ENCODE measurements at regions not wholly inside any gene's neighbourhood (a gene's known extent, or its start where the extent isn't known, plus 50 kb on each side); places are given as distances from the start of the nearest gene placed in this dataset.

- Histone ChIP-seq H3K4me1 (ENCODE audit: insufficient read depth, low read length) (no peaks in the 10 kb centered on the region), H4K20me1 (ENCODE audit: insufficient read depth, low read length) (no peaks in the 10 kb centered on the region), H2AFZ (ENCODE audit: low read length) (no peak overlapping the region), H3K27ac (ENCODE audit: extremely low read length, insufficient read depth, low read length) (no peak overlapping the region), H3K9ac (ENCODE audit: insufficient read depth, low read depth, low read length) (no peak overlapping the region), H3K9me3 (ENCODE audit: low read length) (no peaks in the 10 kb centered on the region), H3K79me2 (ENCODE audit: insufficient read depth, low read length) (no peaks in the 10 kb centered on the region), H3K4me3 (replicated peaks in 1 of 3; ENCODE audit: insufficient read depth in 1 of 3, low read depth in 2 of 3, low read length in 3 of 3) (no peak overlapping the region), H3K4me2 (ENCODE audit: low read depth, low read length) (no peak overlapping the region), H3K27me3 (ENCODE audit: control insufficient read depth in 1 of 2, insufficient read depth in 2 of 2, low read length in 2 of 2) (no peaks in the 10 kb centered on the region), H3K36me3 (replicated peaks in 1 of 2; ENCODE audit: control insufficient read depth in 1 of 2, insufficient read depth in 2 of 2, low read length in 2 of 2) (no peaks in the 10 kb centered on the region)
- BruUV-seq (replicated peaks), result no TSS peak
- ChIA-PET CTCF (ENCODE audit: low intra/inter-chr PET ratio, low total read pairs) (no interaction called here), POLR2A (no interaction called here)
- WGBS (ENCODE audit: low lambda C conversion rate), result 44% methylated on average over 5 of the region's 5 CpGs
- intact Hi-C loops (cut with micrococcal nuclease; ENCODE audit: unreplicated experiment) (no loop called here), in situ Hi-C loops (cut with HindIII; ENCODE audit: extremely low pct_ligation_motif_present, low pct_unique_long_range_greater_than_20kb) (no loop called here)
- FAIRE-seq, result no peak
- no peak for ATAC-seq
- no peak for TF ChIP-seq PAWR (CRISPR knock-in tag; IDR thresholded peaks at IDR 0.05; ENCODE audit: borderline replicate concordance)
- DNase-seq (ENCODE audit: low spot score), result no peak
Observed at GRCh38 chr15:39106950-39107349, 473.9 kb upstream of the THBS1 start.

GRCh38 chr15:39108021-39108420, 472.9 kb upstream of the THBS1 start:
- Histone ChIP-seq H3K9ac (ENCODE audit: insufficient read depth, low read depth, low read length) (no peak overlapping the region), H3K4me3 (replicated peaks in 1 of 3; ENCODE audit: insufficient read depth in 1 of 3, low read depth in 2 of 3, low read length in 3 of 3) (no peak overlapping the region), H4K20me1 (ENCODE audit: insufficient read depth, low read length) (no peaks in the 10 kb centered on the region), H2AFZ (ENCODE audit: low read length) (no peak overlapping the region), H3K4me2 (ENCODE audit: low read depth, low read length) (no peak overlapping the region), H3K27ac (ENCODE audit: extremely low read length, insufficient read depth, low read length) (no peak overlapping the region), H3K36me3 (replicated peaks in 1 of 2; ENCODE audit: control insufficient read depth in 1 of 2, insufficient read depth in 2 of 2, low read length in 2 of 2) (no peaks in the 10 kb centered on the region), H3K4me1 (ENCODE audit: insufficient read depth, low read length) (no peaks in the 10 kb centered on the region), H3K27me3 (ENCODE audit: control insufficient read depth in 1 of 2, insufficient read depth in 2 of 2, low read length in 2 of 2) (no peaks in the 10 kb centered on the region), H3K9me3 (ENCODE audit: low read length) (no peaks in the 10 kb centered on the region), H3K79me2 (ENCODE audit: insufficient read depth, low read length) (no peaks in the 10 kb centered on the region)
- ChIA-PET POLR2A (no interaction called here), CTCF (ENCODE audit: low intra/inter-chr PET ratio, low total read pairs) (no interaction called here)
- intact Hi-C loops (cut with micrococcal nuclease; ENCODE audit: unreplicated experiment) (no loop called here), in situ Hi-C loops (cut with HindIII; ENCODE audit: extremely low pct_ligation_motif_present, low pct_unique_long_range_greater_than_20kb) (no loop called here)
- FAIRE-seq (no peak), ATAC-seq (no peak), DNase-seq (ENCODE audit: low spot score) (no peak)
- BruUV-seq (replicated peaks), result no TSS peak
- TF ChIP-seq CHCHD3 (CRISPR knock-in tag; IDR thresholded peaks at IDR 0.05) (no peak), ZNF7 (CRISPR knock-in tag; IDR thresholded peaks at IDR 0.05) (no peak), TFDP1 (CRISPR knock-in tag; IDR thresholded peaks at IDR 0.05; ENCODE audit: borderline replicate concordance) (no peak), SAP130 (CRISPR knock-in tag; IDR thresholded peaks at IDR 0.05; ENCODE audit: low read depth) (no peak), AFF4 (CRISPR knock-in tag; IDR thresholded peaks at IDR 0.05) (no peak), HINFP (CRISPR knock-in tag; IDR thresholded peaks at IDR 0.05; ENCODE audit: low read depth) (no peak), ZNF276 (CRISPR knock-in tag; IDR thresholded peaks at IDR 0.05; ENCODE audit: low read depth) (no peak)
- TF ChIP-seq, protein P1, sequence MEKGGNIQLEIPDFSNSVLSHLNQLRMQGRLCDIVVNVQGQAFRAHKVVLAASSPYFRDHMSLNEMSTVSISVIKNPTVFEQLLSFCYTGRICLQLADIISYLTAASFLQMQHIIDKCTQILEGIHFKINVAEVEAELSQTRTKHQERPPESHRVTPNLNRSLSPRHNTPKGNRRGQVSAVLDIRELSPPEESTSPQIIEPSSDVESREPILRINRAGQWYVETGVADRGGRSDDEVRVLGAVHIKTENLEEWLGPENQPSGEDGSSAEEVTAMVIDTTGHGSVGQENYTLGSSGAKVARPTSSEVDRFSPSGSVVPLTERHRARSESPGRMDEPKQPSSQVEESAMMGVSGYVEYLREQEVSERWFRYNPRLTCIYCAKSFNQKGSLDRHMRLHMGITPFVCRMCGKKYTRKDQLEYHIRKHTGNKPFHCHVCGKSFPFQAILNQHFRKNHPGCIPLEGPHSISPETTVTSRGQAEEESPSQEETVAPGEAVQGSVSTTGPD (CRISPR knock-in tag; IDR thresholded peaks at IDR 0.05), result no peak
